Stomach (tissue), 4 donors: ENCODE measurements at regions not wholly inside any gene's neighbourhood (a gene's known extent, or its start where the extent isn't known, plus 50 kb on each side); places are given as distances from the start of the nearest gene placed in this dataset.

Source experiments
- POLR2A ChIP-seq, 4 donors: fragments of 450-650 bp; IDR thresholded peaks; one replicate each; pipeline ENCODE4 v1.6.1; 2016; ENCODE audit warnings: antibody characterized with exemption in 4 of 4, control low read depth in 2 of 4, mild to moderate bottlenecking in 1 of 4, moderate library complexity in 1 of 4
- POLR2AphosphoS5 ChIP-seq, 3 donors: sonication (generic); formaldehyde crosslinking; IDR thresholded peaks; one replicate each; pipeline ENCODE4 v1.6.1; 2016; ENCODE audit warnings: antibody characterized with exemption in 3 of 3
- TF ChIP-seq, protein P1 (sequence below), 7 experiments: fragments of 450-650 bp in 4 of 7; fragments of 200-600 bp in 3 of 7; sonication (generic) in 3 of 7; IDR thresholded peaks; one replicate each; pipeline ENCODE4 v1.5.1; 2016 to 2019; ENCODE audit warnings: antibody characterized with exemption in 7 of 7, control low read depth in 2 of 7, mild to moderate bottlenecking in 1 of 7

DNA sequence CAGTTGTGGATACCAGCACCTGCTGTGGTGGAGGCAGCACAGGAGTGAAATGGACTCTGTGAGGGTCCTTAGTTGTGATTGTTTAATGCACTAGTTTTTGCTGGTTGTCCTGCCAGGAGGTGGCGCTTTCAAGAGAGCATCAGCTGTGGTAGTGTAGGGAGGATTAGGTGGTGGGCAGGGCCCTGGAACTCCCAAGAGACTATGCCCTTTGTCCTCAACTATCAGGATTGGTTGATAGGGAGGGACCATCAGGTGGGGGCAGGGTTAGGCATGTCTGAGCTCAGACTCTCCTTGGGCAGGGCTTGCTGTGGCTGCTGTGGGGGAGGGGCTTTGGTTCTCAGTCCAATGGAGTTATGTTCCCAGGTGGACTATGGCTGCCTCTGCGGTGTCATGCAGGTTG, 121.9 kb downstream of the RRAGB start:
- TF ChIP-seq POLR2A (IDR thresholded peaks at IDR 0.05), result no peak
- TF ChIP-seq, protein P1, sequence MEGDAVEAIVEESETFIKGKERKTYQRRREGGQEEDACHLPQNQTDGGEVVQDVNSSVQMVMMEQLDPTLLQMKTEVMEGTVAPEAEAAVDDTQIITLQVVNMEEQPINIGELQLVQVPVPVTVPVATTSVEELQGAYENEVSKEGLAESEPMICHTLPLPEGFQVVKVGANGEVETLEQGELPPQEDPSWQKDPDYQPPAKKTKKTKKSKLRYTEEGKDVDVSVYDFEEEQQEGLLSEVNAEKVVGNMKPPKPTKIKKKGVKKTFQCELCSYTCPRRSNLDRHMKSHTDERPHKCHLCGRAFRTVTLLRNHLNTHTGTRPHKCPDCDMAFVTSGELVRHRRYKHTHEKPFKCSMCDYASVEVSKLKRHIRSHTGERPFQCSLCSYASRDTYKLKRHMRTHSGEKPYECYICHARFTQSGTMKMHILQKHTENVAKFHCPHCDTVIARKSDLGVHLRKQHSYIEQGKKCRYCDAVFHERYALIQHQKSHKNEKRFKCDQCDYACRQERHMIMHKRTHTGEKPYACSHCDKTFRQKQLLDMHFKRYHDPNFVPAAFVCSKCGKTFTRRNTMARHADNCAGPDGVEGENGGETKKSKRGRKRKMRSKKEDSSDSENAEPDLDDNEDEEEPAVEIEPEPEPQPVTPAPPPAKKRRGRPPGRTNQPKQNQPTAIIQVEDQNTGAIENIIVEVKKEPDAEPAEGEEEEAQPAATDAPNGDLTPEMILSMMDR (IDR thresholded peaks at IDR 0.05), result no peak
- TF ChIP-seq POLR2AphosphoS5 (IDR thresholded peaks at IDR 0.05), result no peak
